Caco-2 (cell line): ENCODE measurements at regions not wholly inside any gene's neighbourhood (a gene's known extent, or its start where the extent isn't known, plus 50 kb on each side); places are given as distances from the start of the nearest gene placed in this dataset.

ENCODE experiments used
- BruUV-seq: library from RNA; stranded (reverse); fragments of 400-500 nt; replicated peaks from 2 replicates; lab custom pipeline; 2021; lab: Mats Ljungman, UMichigan
- CTCF ChIA-PET: fragments of 300-600 bp; sonication (Branson Sonifier 250); formaldehyde crosslinking; loops from one replicate; lab custom pipeline; 2022; ENCODE audit warnings: antibody characterized with exemption; lab: Charles Lee
- POLR2A ChIA-PET: fragments of 300-600 bp; sonication (Branson Sonifier 250); formaldehyde crosslinking; loops from one replicate; lab custom pipeline; 2022; ENCODE audit warnings: antibody characterized with exemption; lab: Charles Lee
- DNase-seq, 2 experiments: peaks; one replicate each; pipeline versions ENCODE4 v3.0.0 to v3.0.0-alpha.2; 2020 to 2022
- H3K27me3 ChIP-seq: replicated peaks from 2 replicates; pipeline ENCODE4 v1.6.0; 2011; ENCODE audit warnings: low read length; ENCODE audit not compliant: control insufficient read depth, insufficient read depth
- H3K36me3 ChIP-seq: 2 replicates; pipeline ENCODE4 v1.5.1; 2011; ENCODE audit warnings: low read length; ENCODE audit not compliant: control insufficient read depth, insufficient read depth
- H3K4me1 ChIP-seq: fragments of 250-450 bp; sonication (Bioruptor Pico); 2 replicates; pipeline ENCODE4 v1.5.1; 2020; ENCODE audit warnings: mild to moderate bottlenecking
- H3K4me3 ChIP-seq: 2 replicates; pipeline ENCODE4 v1.5.1; 2011; ENCODE audit warnings: low read depth, mild to moderate bottlenecking, control low read depth, low read length
- H3K9me3 ChIP-seq: fragments of 250-450 bp; sonication (Bioruptor Pico); 2 replicates; pipeline ENCODE4 v1.5.1; 2020; ENCODE audit warnings: mild to moderate bottlenecking, moderate library complexity
- H3K27ac Mint-ChIP-seq: one replicate; pipeline ENCODE4 v1.8.0; 2022; ENCODE audit warnings: mixed read lengths; ENCODE audit not compliant: unreplicated experiment
- H3K27me3 Mint-ChIP-seq: one replicate; pipeline ENCODE4 v1.8.0; 2022; ENCODE audit warnings: mixed read lengths; ENCODE audit not compliant: insufficient read depth, unreplicated experiment
- H3K36me3 Mint-ChIP-seq: one replicate; pipeline ENCODE4 v1.8.0; 2022; ENCODE audit warnings: mild to moderate bottlenecking, mixed read lengths; ENCODE audit not compliant: insufficient read depth, unreplicated experiment
- H3K4me1 Mint-ChIP-seq: one replicate; pipeline ENCODE4 v1.8.0; 2022; ENCODE audit warnings: low read depth, mixed read lengths; ENCODE audit not compliant: unreplicated experiment
- H3K4me3 Mint-ChIP-seq: one replicate; pipeline ENCODE4 v1.8.0; 2022; ENCODE audit warnings: mild to moderate bottlenecking, moderate library complexity, mixed read lengths; ENCODE audit not compliant: unreplicated experiment
- H3K9me3 Mint-ChIP-seq: one replicate; pipeline ENCODE4 v1.8.0; 2022; ENCODE audit warnings: mixed read lengths; ENCODE audit not compliant: unreplicated experiment
- CTCF ChIP-seq, 2 experiments: fragments of 200-600 bp in 1 of 2; IDR thresholded peaks; 1 replicate in 1 of 2; 2 replicates in 1 of 2; pipeline versions ENCODE4 v1.5.1 to v1.8.0; 2011 to 2022; ENCODE audit warnings: antibody characterized with exemption in 1 of 2, control low read depth in 1 of 2, inconsistent platforms in 1 of 2, low read depth in 1 of 2, low read length in 1 of 2, mild to moderate bottlenecking in 1 of 2, moderate library complexity in 1 of 2; ENCODE audit not compliant: insufficient read depth in 1 of 2, severe bottlenecking in 1 of 2, unreplicated experiment in 1 of 2
- intact Hi-C: fragments of 100-400 bp; cut with micrococcal nuclease; formaldehyde crosslinking; loops from one replicate; pipeline ENCODE4 v1.10.0; 2022; ENCODE audit not compliant: unreplicated experiment

GRCh38 chr11:104534278-104534677 lies 364.0 kb downstream of the CASP12 start:
- TF ChIP-seq CTCF (IDR thresholded peaks at IDR 0.05; ENCODE audit: insufficient read depth in 1 of 2, low read depth in 1 of 2, low read length in 1 of 2, severe bottlenecking in 1 of 2, unreplicated experiment in 1 of 2) = no peak
- no TSS peak for BruUV-seq
- no peak for DNase-seq
- Mint-ChIP-seq H3K36me3 (no peaks in the 10 kb centered on the region), H3K9me3 (no peaks in the 10 kb centered on the region), H3K4me3 (no peak overlapping the region), H3K27ac (no peak overlapping the region), H3K27me3 (peaks cover 5% of the 10 kb centered on the region), H3K4me1 (no peaks in the 10 kb centered on the region)
- no peak overlapping the region for H3K4me3 ChIP-seq
- no peaks in the 10 kb centered on the region for H3K36me3 ChIP-seq
- intact Hi-C loops = no loop called here
- no peaks in the 10 kb centered on the region for H3K4me1 ChIP-seq
- ChIA-PET POLR2A (no interaction called here), CTCF (no interaction called here)
- no peaks in the 10 kb centered on the region for H3K27me3 ChIP-seq
- H3K9me3 ChIP-seq = no peaks in the 10 kb centered on the region

GRCh38 chr11:104531894-104532293 lies 366.4 kb downstream of the CASP12 start:
- H3K4me3 ChIP-seq = no peak overlapping the region
- no peaks in the 10 kb centered on the region for H3K36me3 ChIP-seq
- H3K9me3 ChIP-seq = no peaks in the 10 kb centered on the region
- H3K4me1 Mint-ChIP-seq = no peaks in the 10 kb centered on the region
- no peak for TF ChIP-seq CTCF (IDR thresholded peaks at IDR 0.05; ENCODE audit: insufficient read depth in 1 of 2, low read depth in 1 of 2, low read length in 1 of 2, severe bottlenecking in 1 of 2, unreplicated experiment in 1 of 2)
- CTCF ChIA-PET = no interaction called here
- no peaks in the 10 kb centered on the region for H3K36me3 Mint-ChIP-seq
- POLR2A ChIA-PET = no interaction called here
- H3K27me3 ChIP-seq = no peaks in the 10 kb centered on the region
- intact Hi-C loops = no loop called here
- no TSS peak for BruUV-seq
- H3K27ac Mint-ChIP-seq = no peak overlapping the region
- no peaks in the 10 kb centered on the region for H3K9me3 Mint-ChIP-seq
- H3K27me3 Mint-ChIP-seq = peaks cover 9% of the 10 kb centered on the region
- H3K4me3 Mint-ChIP-seq = no peak overlapping the region
- H3K4me1 ChIP-seq = no peaks in the 10 kb centered on the region
- DNase-seq = no peak

- BruUV-seq = no TSS peak
- no peaks in the 10 kb centered on the region for H3K36me3 ChIP-seq
- no peaks in the 10 kb centered on the region for H3K27me3 ChIP-seq
- H3K27ac Mint-ChIP-seq = no peak overlapping the region
- no peaks in the 10 kb centered on the region for H3K4me1 ChIP-seq
- TF ChIP-seq CTCF (IDR thresholded peaks at IDR 0.05; ENCODE audit: insufficient read depth in 1 of 2, low read depth in 1 of 2, low read length in 1 of 2, severe bottlenecking in 1 of 2, unreplicated experiment in 1 of 2) = peak in 1 of 2 experiments; percentile 48
- ChIA-PET CTCF (no interaction called here), POLR2A (no interaction called here)
- no peak overlapping the region for H3K4me3 Mint-ChIP-seq
- DNase-seq = peak in 1 of 2 experiments; percentile 21
- no peak overlapping the region for H3K4me3 ChIP-seq
- H3K27me3 Mint-ChIP-seq = peaks cover 9% of the 10 kb centered on the region
- intact Hi-C loops = no loop called here
- no peaks in the 10 kb centered on the region for H3K9me3 ChIP-seq
- H3K9me3 Mint-ChIP-seq = no peaks in the 10 kb centered on the region
- H3K4me1 Mint-ChIP-seq = no peaks in the 10 kb centered on the region
- no peaks in the 10 kb centered on the region for H3K36me3 Mint-ChIP-seq
Observed at GRCh38 chr11:104531075-104531474, 367.1 kb upstream of the PDGFD start.
